ENCODE measurements at regions not wholly inside any gene's neighbourhood (a gene's known extent, or its start where the extent isn't known, plus 50 kb on each side); places are given as distances from the start of the nearest gene placed in this dataset.
"Not testable (repeated sequence)": the region's sequence is repeated elsewhere in the genome, so short reads cannot be mapped to it uniquely, and the experiment has no call there.

DNA sequence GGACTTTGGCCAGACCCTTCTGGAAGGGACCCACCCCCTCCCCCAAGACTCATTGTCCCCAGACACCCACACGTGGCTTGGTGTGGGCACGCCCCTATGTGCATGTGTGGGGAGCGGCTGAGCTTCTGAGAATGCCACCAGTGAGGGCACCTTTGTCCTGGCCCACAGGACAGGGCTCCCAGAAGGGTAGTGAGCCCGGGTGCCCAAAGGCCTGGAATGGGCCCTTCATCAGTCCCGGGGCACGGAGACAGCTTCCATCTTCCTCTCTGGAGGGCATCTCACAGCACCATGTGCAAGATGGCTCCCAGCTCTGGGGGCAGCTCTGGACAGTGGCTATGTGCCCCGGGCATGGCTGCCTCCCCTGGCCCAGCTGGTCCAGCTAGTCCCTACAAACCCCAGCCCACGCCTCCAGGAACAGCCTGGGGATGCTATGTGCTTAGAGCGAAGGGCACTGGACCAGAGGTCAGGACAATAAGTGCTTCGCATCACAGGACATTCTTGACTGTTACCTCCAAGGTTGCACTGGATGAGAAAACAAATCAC lies 70.1 kb upstream of the PTPN20 start:
- H4K5ac ChIP-seq (ENCODE audit: insufficient read length, low read depth, low read length); H3K9me3 ChIP-seq (ENCODE audit: control insufficient read depth, low read depth, low read length); H2BK5ac ChIP-seq (ENCODE audit: insufficient read length, low read length); DNase-seq; H3K9me3 Mint-ChIP-seq; H4K8ac ChIP-seq (replicated peaks; ENCODE audit: insufficient read length, low read depth, low read length); H3K18ac ChIP-seq (ENCODE audit: insufficient read length, low read depth, low read length); H3K56ac ChIP-seq (ENCODE audit: insufficient read length, low read depth, low read length); H2BK120ac ChIP-seq (ENCODE audit: low read depth, low read length, poor library complexity, severe bottlenecking); H3K23me2 ChIP-seq (ENCODE audit: insufficient read length, low read depth, low read length, poor library complexity, severe bottlenecking); H3K36me3 Mint-ChIP-seq (ENCODE audit: insufficient read depth in 1 of 3, low read depth in 3 of 3); H3K14ac ChIP-seq (ENCODE audit: insufficient read depth, low read length); H3K79me2 ChIP-seq (ENCODE audit: insufficient read depth, low read length); H2AK5ac ChIP-seq (ENCODE audit: insufficient read length, low read length); H2AFZ ChIP-seq (ENCODE audit: low read length); H3T11ph ChIP-seq (ENCODE audit: low read length); H3K23ac ChIP-seq (ENCODE audit: insufficient read length, low read depth, low read length); H3K27me3 Mint-ChIP-seq (ENCODE audit: low read depth); H3K4ac ChIP-seq (ENCODE audit: low read depth, low read length); H3K27ac ChIP-seq (ENCODE audit: insufficient read length, low read depth, low read length); H2BK15ac ChIP-seq (ENCODE audit: low read depth, low read length); H3K79me1 ChIP-seq (ENCODE audit: insufficient read depth, low read depth, low read length, poor library complexity, severe bottlenecking); H3K4me3 Mint-ChIP-seq; H3K4me1 ChIP-seq (ENCODE audit: insufficient read depth, low read length); H3K27me3 ChIP-seq (ENCODE audit: insufficient read depth, low read length); H2BK12ac ChIP-seq (ENCODE audit: insufficient read length, low read depth, low read length); H3K27ac Mint-ChIP-seq; H4K91ac ChIP-seq (ENCODE audit: insufficient read length, low read depth, low read length); H3K4me2 ChIP-seq (ENCODE audit: insufficient read depth, insufficient read length, low read length); H2BK20ac ChIP-seq (ENCODE audit: low read depth, low read length, poor library complexity, severe bottlenecking); H3K9ac ChIP-seq (ENCODE audit: extremely low read depth, insufficient read length, low read length); H4K20me1 ChIP-seq (ENCODE audit: control insufficient read depth, insufficient read depth, insufficient read length); H3K4me1 Mint-ChIP-seq: not testable (repeated sequence)
- WGBS (ENCODE audit: extremely low coverage, insufficient read length, low lambda C conversion rate), result no CpG with 5 or more reads among the region's 10 CpGs

GRCh38 chr10:46845194-46845593 lies 66.0 kb upstream of the PTPN20 start:
- H2BK5ac ChIP-seq (ENCODE audit: insufficient read length, low read length); H2AK5ac ChIP-seq (ENCODE audit: insufficient read length, low read length); H3K79me1 ChIP-seq (ENCODE audit: insufficient read depth, low read depth, low read length, poor library complexity, severe bottlenecking); H2BK120ac ChIP-seq (ENCODE audit: low read depth, low read length, poor library complexity, severe bottlenecking); H3K4ac ChIP-seq (ENCODE audit: low read depth, low read length); H3K36me3 Mint-ChIP-seq (ENCODE audit: insufficient read depth in 1 of 3, low read depth in 3 of 3); H3K27me3 ChIP-seq (ENCODE audit: insufficient read depth, low read length); H2AFZ ChIP-seq (ENCODE audit: low read length); H3K9me3 Mint-ChIP-seq; H4K20me1 ChIP-seq (ENCODE audit: control insufficient read depth, insufficient read depth, insufficient read length); H2BK20ac ChIP-seq (ENCODE audit: low read depth, low read length, poor library complexity, severe bottlenecking); H3K23me2 ChIP-seq (ENCODE audit: insufficient read length, low read depth, low read length, poor library complexity, severe bottlenecking); H4K5ac ChIP-seq (ENCODE audit: insufficient read length, low read depth, low read length); H4K91ac ChIP-seq (ENCODE audit: insufficient read length, low read depth, low read length); H3K23ac ChIP-seq (ENCODE audit: insufficient read length, low read depth, low read length); DNase-seq; H3T11ph ChIP-seq (ENCODE audit: low read length); H3K9ac ChIP-seq (ENCODE audit: extremely low read depth, insufficient read length, low read length); H3K9me3 ChIP-seq (ENCODE audit: control insufficient read depth, low read depth, low read length); H3K27me3 Mint-ChIP-seq (ENCODE audit: low read depth); H3K56ac ChIP-seq (ENCODE audit: insufficient read length, low read depth, low read length); H2BK15ac ChIP-seq (ENCODE audit: low read depth, low read length); H3K79me2 ChIP-seq (ENCODE audit: insufficient read depth, low read length); H2BK12ac ChIP-seq (ENCODE audit: insufficient read length, low read depth, low read length); H3K4me1 ChIP-seq (ENCODE audit: insufficient read depth, low read length); H3K27ac ChIP-seq (ENCODE audit: insufficient read length, low read depth, low read length); H3K4me3 Mint-ChIP-seq; H3K18ac ChIP-seq (ENCODE audit: insufficient read length, low read depth, low read length); H3K4me1 Mint-ChIP-seq; H3K4me2 ChIP-seq (ENCODE audit: insufficient read depth, insufficient read length, low read length); H4K8ac ChIP-seq (replicated peaks; ENCODE audit: insufficient read length, low read depth, low read length); H3K14ac ChIP-seq (ENCODE audit: insufficient read depth, low read length); H3K27ac Mint-ChIP-seq: not testable (repeated sequence)
- WGBS (ENCODE audit: extremely low coverage, insufficient read length, low lambda C conversion rate), result no CpG with 5 or more reads among the region's 2 CpGs
